Prostate gland (tissue), 2 donors: ENCODE measurements at regions not wholly inside any gene's neighbourhood (a gene's known extent, or its start where the extent isn't known, plus 50 kb on each side); places are given as distances from the start of the nearest gene placed in this dataset.

Experiments
- DNase-seq: peaks from one replicate; pipeline ENCODE4 v3.0.0-alpha.2; 2019; ENCODE audit warnings: low spot score
- H3K27ac ChIP-seq, 2 donors: fragments of 200-600 bp; sonication (generic); 2 replicates each; pipeline ENCODE4 v1.5.1; 2017 to 2019
- H3K27me3 ChIP-seq: fragments of 200-600 bp; sonication (generic); replicated peaks from 2 replicates; pipeline ENCODE4 v1.5.1; 2019; ENCODE audit not compliant: insufficient read depth
- H3K36me3 ChIP-seq, 2 donors: fragments of 200-600 bp; sonication (generic); 1 replicate in 1 of 2; 2 replicates in 1 of 2; pipeline versions ENCODE4 v1.5.1 to v1.8.1; 2017 to 2019
- H3K4me1 ChIP-seq: fragments of 200-600 bp; sonication (generic); replicated peaks from 2 replicates; pipeline ENCODE4 v1.5.1; 2019
- H3K4me3 ChIP-seq, 2 donors: fragments of 200-600 bp; sonication (generic); 2 replicates each; pipeline ENCODE4 v1.5.1; 2017 to 2019
- H3K9me3 ChIP-seq: fragments of 200-600 bp; sonication (generic); 2 replicates; pipeline ENCODE4 v1.5.1; 2017
- CTCF ChIP-seq, 4 experiments: fragments of 200-600 bp in 2 of 4; fragments of 450-650 bp in 2 of 4; sonication (generic) in 2 of 4; IDR thresholded peaks; 1 replicate in 3 of 4; 2 replicates in 1 of 4; pipeline ENCODE4 v1.5.1; 2016 to 2019; ENCODE audit warnings: antibody characterized with exemption in 4 of 4, mild to moderate bottlenecking in 2 of 4, moderate library complexity in 2 of 4
- POLR2A ChIP-seq: fragments of 450-650 bp; IDR thresholded peaks from one replicate; pipeline ENCODE4 v1.6.1; 2016; ENCODE audit warnings: antibody characterized with exemption, mild to moderate bottlenecking
- POLR2AphosphoS5 ChIP-seq: sonication (generic); formaldehyde crosslinking; IDR thresholded peaks from one replicate; pipeline ENCODE4 v1.6.1; 2017; ENCODE audit warnings: antibody characterized with exemption
- WGBS: methylation state at CpG from one replicate; pipeline ENCODE4 v1.1.5; 2018; 5-methylcytosine and 5-hydroxymethylcytosine counted together
- intact Hi-C: fragments of 100-400 bp; cut with DNase I; formaldehyde crosslinking; loops from one replicate; pipeline ENCODE4 v1.14.2; 2022

- no peak overlapping the region for H3K4me3 ChIP-seq
- DNase-seq = no peak
- H3K9me3 ChIP-seq = no peaks in the 10 kb centered on the region
- whole genome bisulfite sequencing = 45% methylated on average over 2 of the region's 2 CpGs
- no peaks in the 10 kb centered on the region for H3K36me3 ChIP-seq
- H3K27me3 ChIP-seq = no peaks in the 10 kb centered on the region
- no peak for TF ChIP-seq POLR2A
- TF ChIP-seq CTCF (IDR thresholded peaks at IDR 0.05) = no peak
- intact Hi-C loops = no loop called here
- H3K27ac ChIP-seq = no peak overlapping the region
- H3K4me1 ChIP-seq = no peaks in the 10 kb centered on the region
These were observed 73.9 kb upstream of the EGLN3 start for GRCh38 chr14:34024768-34025144.

- Histone ChIP-seq H3K27me3 (no peaks in the 10 kb centered on the region), H3K36me3 (no peaks in the 10 kb centered on the region), H3K4me3 (no peak overlapping the region), H3K9me3 (no peaks in the 10 kb centered on the region), H3K4me1 (no peaks in the 10 kb centered on the region), H3K27ac (no peak overlapping the region)
- TF ChIP-seq POLR2A (no peak), CTCF (IDR thresholded peaks at IDR 0.05) (no peak)
- intact Hi-C loops = no loop called here
- no peak for DNase-seq
- 71% methylated on average over 13 of the region's 13 CpGs for WGBS
These were observed 73.2 kb upstream of the EGLN3 start for GRCh38 chr14:34023824-34024767.

GRCh38 chr14:34021096-34021495 is 70.2 kb upstream of the EGLN3 start:
- H3K36me3 ChIP-seq = no peaks in the 10 kb centered on the region
- no peaks in the 10 kb centered on the region for H3K4me1 ChIP-seq
- H3K9me3 ChIP-seq = no peaks in the 10 kb centered on the region
- no peak overlapping the region for H3K27ac ChIP-seq
- no peak for DNase-seq
- 94% methylated on average over 3 of the region's 3 CpGs for WGBS
- TF ChIP-seq CTCF (IDR thresholded peaks at IDR 0.05) = no peak
- TF ChIP-seq POLR2AphosphoS5 = no peak
- no peak for TF ChIP-seq POLR2A
- intact Hi-C loops = no loop called here
- no peaks in the 10 kb centered on the region for H3K27me3 ChIP-seq
- H3K4me3 ChIP-seq = no peak overlapping the region

GRCh38 chr14:34020014-34020413 is 69.1 kb upstream of the EGLN3 start:
- H3K27ac ChIP-seq = no peak overlapping the region
- no peaks in the 10 kb centered on the region for H3K27me3 ChIP-seq
- TF ChIP-seq CTCF (IDR thresholded peaks at IDR 0.05) (no peak), POLR2AphosphoS5 (no peak), POLR2A (no peak)
- H3K4me3 ChIP-seq = no peak overlapping the region
- H3K4me1 ChIP-seq = no peaks in the 10 kb centered on the region
- H3K9me3 ChIP-seq = no peaks in the 10 kb centered on the region
- no peaks in the 10 kb centered on the region for H3K36me3 ChIP-seq
- intact Hi-C loops = no loop called here
- DNase-seq = no peak
- 67% methylated on average over 3 of the region's 3 CpGs for WGBS

GRCh38 chr14:34018564-34019244 is 67.8 kb upstream of the EGLN3 start:
- H3K4me1 ChIP-seq = no peaks in the 10 kb centered on the region
- no peak for DNase-seq
- H3K27ac ChIP-seq = no peak overlapping the region
- H3K27me3 ChIP-seq = no peaks in the 10 kb centered on the region
- H3K36me3 ChIP-seq = no peaks in the 10 kb centered on the region
- TF ChIP-seq POLR2A = no peak
- no peak for TF ChIP-seq POLR2AphosphoS5
- no peak for TF ChIP-seq CTCF (IDR thresholded peaks at IDR 0.05)
- intact Hi-C loops = no loop called here
- H3K4me3 ChIP-seq = no peak overlapping the region
- H3K9me3 ChIP-seq = no peaks in the 10 kb centered on the region
- WGBS = 56% methylated on average over 17 of the region's 17 CpGs
